Panc1 (cell line): ENCODE measurements at regions not wholly inside any gene's neighbourhood (a gene's known extent, or its start where the extent isn't known, plus 50 kb on each side); places are given as distances from the start of the nearest gene placed in this dataset.

Source experiments
- ATAC-seq: fragments of 200-7000 bp; cut with Tn5 transposase; 2 replicates; pipeline ENCODE4 v1.9.1; 2020; ENCODE audit warnings: mild to moderate bottlenecking, moderate library complexity
- BruUV-seq: library from RNA; stranded (reverse); fragments of 400-500 nt; replicated peaks from 2 replicates; lab custom pipeline; 2021; lab: Mats Ljungman, UMichigan
- CTCF ChIA-PET: fragments of 300-600 bp; sonication (Branson Sonifier 250); formaldehyde crosslinking; loops from one replicate; lab custom pipeline; 2022; ENCODE audit warnings: antibody characterized with exemption; lab: Charles Lee
- POLR2A ChIA-PET: fragments of 300-600 bp; sonication (Branson Sonifier 250); formaldehyde crosslinking; loops from one replicate; lab custom pipeline; 2022; ENCODE audit warnings: antibody characterized with exemption; lab: Charles Lee
- DNase-seq: peaks from one replicate; pipeline ENCODE4 v3.0.0-alpha.2; 2010; ENCODE audit warnings: low read depth, low spot score
- H3K27ac ChIP-seq: 2 replicates; pipeline ENCODE4 v1.5.1; 2011; ENCODE audit warnings: mild to moderate bottlenecking, low read length, inconsistent platforms
- H3K27me3 ChIP-seq: fragments of 200-500 bp; sonication (Bioruptor generic); 2 replicates; pipeline ENCODE4 v1.6.0; 2014; ENCODE audit warnings: low read length, inconsistent platforms; ENCODE audit not compliant: control insufficient read depth, insufficient read depth
- H3K36me3 ChIP-seq: fragments of 200-500 bp; sonication (Bioruptor generic); 2 replicates; pipeline ENCODE4 v1.5.1; 2014; ENCODE audit warnings: inconsistent platforms, mild to moderate bottlenecking, low read length, moderate library complexity; ENCODE audit not compliant: control insufficient read depth, insufficient read depth
- H3K4me1 ChIP-seq: 2 replicates; pipeline ENCODE4 v1.5.1; 2011; ENCODE audit warnings: inconsistent platforms, mild to moderate bottlenecking, low read length, moderate library complexity; ENCODE audit not compliant: control insufficient read depth, insufficient read depth
- H3K4me3 ChIP-seq, 2 experiments: 2 replicates each; pipeline ENCODE4 v1.5.1; 2011 to 2012; ENCODE audit warnings: low read depth in 2 of 2, low read length in 2 of 2, mild to moderate bottlenecking in 2 of 2, inconsistent platforms in 1 of 2, moderate library complexity in 1 of 2
- H3K9me3 ChIP-seq: fragments of 200-500 bp; sonication (Bioruptor generic); 2 replicates; pipeline ENCODE4 v1.5.1; 2014; ENCODE audit warnings: low read depth, mild to moderate bottlenecking, inconsistent platforms, low read length, moderate library complexity; ENCODE audit not compliant: control insufficient read depth, insufficient read depth
- CTCF ChIP-seq: fragments of 450-650 bp; IDR thresholded peaks from 2 replicates; pipeline ENCODE4 v1.5.1; 2017; ENCODE audit warnings: mild to moderate bottlenecking
- POLR2AphosphoS5 ChIP-seq: IDR thresholded peaks from 2 replicates; pipeline ENCODE4 v1.6.1; 2012; ENCODE audit warnings: mild to moderate bottlenecking, low read depth, low read length, moderate library complexity
- REST ChIP-seq, 2 experiments: IDR thresholded peaks; 2 replicates each; pipeline ENCODE4 v1.6.1; 2011 to 2012; ENCODE audit warnings: low read depth in 2 of 2, control low read depth in 1 of 2, low read length in 1 of 2, mild to moderate bottlenecking in 1 of 2, moderate library complexity in 1 of 2; ENCODE audit not compliant: insufficient read depth in 1 of 2
- SIN3A ChIP-seq: IDR thresholded peaks from 2 replicates; pipeline ENCODE4 v1.6.1; 2012; ENCODE audit warnings: low read depth, mild to moderate bottlenecking, low read length, moderate library complexity, borderline replicate concordance; ENCODE audit not compliant: insufficient read depth
- TCF7L2 ChIP-seq: IDR thresholded peaks from 2 replicates; pipeline ENCODE4 v1.6.1; 2011; ENCODE audit warnings: mild to moderate bottlenecking, low read depth, low read length, inconsistent platforms
- in situ Hi-C: cut with HindIII; loops from 2 replicates; pipeline ENCODE4 v1.10.0; 2016; ENCODE audit warnings: low sequenced_read_pairs, low pct_unique_long_range_greater_than_20kb
- intact Hi-C: fragments of 100-400 bp; cut with micrococcal nuclease; formaldehyde crosslinking; loops from one replicate; pipeline ENCODE4 v1.10.0; 2022; ENCODE audit not compliant: unreplicated experiment

GRCh38 chr5:116664988-116665387 lies 90.4 kb upstream of the SEMA6A start:
- POLR2A ChIA-PET: no interaction called here
- ATAC-seq (no peak), DNase-seq (no peak)
- TF ChIP-seq SIN3A (no peak), POLR2AphosphoS5 (no peak), REST (IDR thresholded peaks at IDR 0.05; ENCODE audit: insufficient read depth in 1 of 2, low read depth in 2 of 2, low read length in 1 of 2) (no peak), TCF7L2 (no peak), CTCF (no peak)
- no TSS peak for BruUV-seq
- H3K9me3 ChIP-seq: no peaks in the 10 kb centered on the region
- no peaks in the 10 kb centered on the region for H3K4me1 ChIP-seq
- no peak overlapping the region for H3K27ac ChIP-seq
- no peak overlapping the region for H3K4me3 ChIP-seq
- CTCF ChIA-PET: no interaction called here
- intact Hi-C loops: no loop called here
- in situ Hi-C loops: no loop called here
- H3K27me3 ChIP-seq: no peaks in the 10 kb centered on the region
- no peaks in the 10 kb centered on the region for H3K36me3 ChIP-seq

- in situ Hi-C loops: no loop called here
- CTCF ChIA-PET: no interaction called here
- Histone ChIP-seq H3K27me3 (no peaks in the 10 kb centered on the region), H3K4me1 (no peaks in the 10 kb centered on the region), H3K36me3 (no peaks in the 10 kb centered on the region), H3K9me3 (no peaks in the 10 kb centered on the region), H3K27ac (no peak overlapping the region), H3K4me3 (no peak overlapping the region)
- TF ChIP-seq TCF7L2: no peak
- TF ChIP-seq POLR2AphosphoS5: no peak
- TF ChIP-seq SIN3A: no peak
- no peak for TF ChIP-seq REST (IDR thresholded peaks at IDR 0.05; ENCODE audit: insufficient read depth in 1 of 2, low read depth in 2 of 2, low read length in 1 of 2)
- TF ChIP-seq CTCF: no peak
- ATAC-seq (no peak), DNase-seq (no peak)
- BruUV-seq: no TSS peak
- POLR2A ChIA-PET: no interaction called here
- intact Hi-C loops: no loop called here
Observed at GRCh38 chr5:116663081-116663480, 88.5 kb upstream of the SEMA6A start.
